ENCODE measurements at regions not wholly inside any gene's neighbourhood (a gene's known extent, or its start where the extent isn't known, plus 50 kb on each side); places are given as distances from the start of the nearest gene placed in this dataset.
"Not testable (repeated sequence)": the region's sequence is repeated elsewhere in the genome, so short reads cannot be mapped to it uniquely, and the experiment has no call there.

DNA sequence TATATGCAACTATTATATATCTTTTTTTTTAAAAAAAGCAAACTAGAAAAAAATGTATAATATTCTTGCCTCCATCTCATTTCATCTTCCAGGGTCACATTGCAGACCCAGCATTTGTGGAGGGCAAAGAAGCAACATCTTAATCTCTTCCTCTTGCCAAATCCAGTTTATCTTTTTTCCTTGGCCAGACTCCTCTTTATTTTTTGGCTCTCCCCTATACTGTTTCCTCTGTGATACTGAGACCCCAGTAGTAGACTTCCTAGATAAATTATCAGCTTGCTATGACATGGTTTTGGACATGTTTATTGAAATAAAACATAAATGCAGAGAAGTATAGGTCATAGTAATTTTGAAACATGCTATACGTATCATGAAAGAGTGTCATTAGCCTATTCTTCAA, 303.8 kb upstream of the DDHD1 start:
- DNase-seq: no peak

DNA sequence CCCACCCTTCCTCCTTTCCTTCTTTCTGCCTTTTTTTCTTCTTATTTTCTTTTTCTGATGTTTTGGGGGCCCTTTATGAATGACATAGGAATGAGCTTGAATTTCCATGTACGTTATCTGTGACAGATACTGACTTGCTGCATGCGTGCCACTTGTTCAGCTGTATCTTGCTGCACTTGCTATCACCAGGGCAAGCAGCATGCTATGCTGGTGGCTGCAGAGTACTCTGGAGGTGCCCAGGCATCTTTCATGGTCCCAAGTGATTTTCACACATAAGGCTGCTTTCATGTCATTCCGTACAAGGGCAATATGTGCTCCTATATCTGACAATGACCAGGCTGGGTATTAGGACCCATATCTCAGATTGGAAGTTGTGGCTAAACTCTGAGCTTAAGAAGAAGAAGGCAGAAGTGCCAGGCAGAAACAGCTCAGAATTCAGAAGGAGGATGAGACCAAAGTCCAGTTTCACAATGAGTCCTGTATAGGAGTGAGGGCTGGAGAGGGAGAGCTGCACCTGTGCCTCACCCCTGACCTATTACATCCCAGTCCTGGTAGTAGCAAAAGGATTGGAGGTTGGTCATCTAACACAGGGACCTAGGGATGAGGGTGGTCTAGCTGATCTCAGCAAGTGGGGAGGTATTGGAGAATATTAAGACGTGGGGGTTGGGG, 299.0 kb upstream of the DDHD1 start:
- DNase-seq: no peak

DNA sequence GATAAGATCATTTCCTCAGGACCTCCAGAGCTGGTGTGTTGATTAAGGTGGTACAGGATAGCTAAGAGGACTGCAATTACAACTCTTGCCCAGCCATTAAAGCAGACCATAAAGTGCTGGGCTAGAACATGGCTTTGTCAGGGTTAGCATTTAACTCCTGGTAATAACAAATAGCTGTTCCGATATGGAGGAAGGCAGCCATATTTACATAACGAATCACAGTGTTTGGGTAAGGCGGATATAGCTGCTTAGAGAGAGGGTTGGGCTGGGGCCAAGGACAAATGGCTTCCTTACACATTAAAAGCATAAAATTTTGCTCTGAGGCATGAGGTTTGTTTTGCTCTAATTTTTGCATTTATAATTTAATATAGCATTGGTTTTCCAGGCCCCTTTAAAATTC, 297.7 kb upstream of the DDHD1 start:
- DNase-seq: no peak

DNA sequence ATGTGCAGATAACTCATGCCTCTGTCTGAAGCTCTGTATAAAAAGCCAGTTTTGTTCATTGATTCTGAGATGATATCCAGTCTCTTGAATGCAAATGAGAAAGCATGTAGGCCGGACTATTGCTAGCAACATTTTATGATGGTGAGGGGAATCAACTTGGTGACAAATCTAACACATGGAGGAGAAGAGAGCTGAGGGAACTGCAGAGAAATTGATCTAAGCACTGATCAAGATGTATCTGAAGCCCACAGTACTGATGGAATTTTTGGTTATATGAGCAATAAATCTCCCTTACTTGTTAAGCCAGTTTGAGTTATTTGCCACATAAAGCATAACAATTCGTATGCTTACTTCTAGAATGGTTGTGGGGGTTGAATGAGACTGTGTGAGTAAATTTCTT, 295.6 kb upstream of the DDHD1 start:
- DNase-seq: no peak

DNA sequence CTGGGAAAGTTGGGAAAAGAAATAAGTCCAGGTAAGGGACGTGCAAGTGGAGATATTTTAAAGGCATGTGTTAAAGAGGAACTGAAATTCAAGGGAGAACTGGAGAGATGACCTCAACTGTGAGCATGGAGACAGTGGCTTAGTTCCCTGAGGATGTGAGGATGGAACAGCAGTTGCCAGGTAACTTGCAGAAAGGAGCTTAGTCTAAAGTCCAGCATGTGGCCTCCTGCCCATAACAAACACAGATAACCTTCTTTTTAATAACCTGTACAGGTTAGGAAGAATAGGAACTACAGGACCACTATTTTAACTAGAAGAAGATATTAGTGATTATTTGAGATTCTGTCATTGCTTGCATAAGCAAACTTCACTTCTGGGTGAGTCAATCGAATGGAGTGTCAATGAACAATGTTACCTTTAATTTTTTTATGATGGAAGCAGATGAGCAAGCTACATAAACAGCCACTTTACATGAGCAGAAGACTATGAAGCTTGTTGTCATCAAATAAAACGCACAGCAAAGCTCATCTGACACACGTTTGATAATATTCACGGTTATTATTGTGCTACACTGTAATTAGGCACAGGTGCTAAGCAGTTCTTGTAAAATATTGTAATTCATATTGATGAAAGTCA, 291.7 kb upstream of the DDHD1 start:
- DNase-seq: no peak

DNA sequence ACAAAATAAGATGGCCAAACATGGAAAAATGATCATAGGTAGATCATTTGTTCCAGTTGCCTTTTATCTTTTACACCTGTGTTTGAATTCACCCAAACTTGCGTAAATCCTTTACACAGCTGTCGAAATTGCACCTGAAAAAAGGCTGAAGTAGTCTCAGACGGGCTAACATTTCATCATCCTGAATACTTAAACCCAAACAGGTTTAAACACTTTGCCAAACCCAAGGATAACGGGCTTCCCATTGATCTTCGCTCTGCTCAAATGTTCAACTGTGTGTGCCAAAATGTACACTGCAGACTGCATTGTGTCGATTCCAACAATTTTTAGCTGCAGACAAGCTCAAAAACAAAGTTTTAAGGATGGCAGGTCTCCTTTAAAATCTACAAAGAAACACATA, 288.7 kb upstream of the DDHD1 start:
- no peak for DNase-seq

DNA sequence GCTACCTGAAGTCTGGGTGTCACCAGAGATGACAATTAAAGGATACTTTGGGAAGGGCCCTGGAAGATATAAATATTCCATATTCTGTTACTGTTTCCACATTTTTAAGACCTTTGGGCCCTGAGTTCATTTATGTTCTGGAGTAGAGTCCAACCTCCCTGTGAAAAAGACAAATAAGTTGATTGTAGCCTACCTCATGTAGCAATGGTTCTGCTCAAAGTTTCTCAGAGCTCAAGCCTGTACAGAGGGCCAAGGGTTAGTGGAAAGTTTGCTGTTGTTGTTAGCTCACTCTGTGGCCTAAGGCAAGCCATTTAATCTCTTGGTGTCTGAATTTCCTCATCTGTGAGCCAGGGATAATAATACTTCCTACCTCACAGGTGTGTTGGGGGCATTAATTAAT, 284.7 kb upstream of the DDHD1 start:
- no peak for DNase-seq

DNA sequence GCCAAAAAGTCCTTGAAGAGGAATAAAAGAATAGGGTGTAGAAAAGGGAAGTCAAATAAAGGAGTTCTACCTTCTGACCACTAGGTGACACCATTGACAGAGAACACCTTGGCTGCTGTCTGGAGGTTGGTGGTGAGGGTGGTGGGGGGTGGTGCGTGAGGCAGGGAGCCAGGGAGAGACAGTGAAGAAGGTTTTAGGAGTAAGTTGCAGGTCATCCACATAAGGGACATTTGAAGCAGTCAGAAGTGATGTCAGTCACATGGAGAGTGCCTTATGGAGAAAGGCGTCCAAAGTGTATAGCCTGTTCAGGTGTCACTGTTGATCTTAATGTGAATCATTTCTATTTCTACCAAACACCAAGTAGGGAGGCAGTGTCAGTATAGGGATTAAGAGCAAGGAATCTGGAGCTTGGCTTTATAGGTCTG, 279.3 kb upstream of the DDHD1 start:
- DNase-seq: peak; percentile 9

DNA sequence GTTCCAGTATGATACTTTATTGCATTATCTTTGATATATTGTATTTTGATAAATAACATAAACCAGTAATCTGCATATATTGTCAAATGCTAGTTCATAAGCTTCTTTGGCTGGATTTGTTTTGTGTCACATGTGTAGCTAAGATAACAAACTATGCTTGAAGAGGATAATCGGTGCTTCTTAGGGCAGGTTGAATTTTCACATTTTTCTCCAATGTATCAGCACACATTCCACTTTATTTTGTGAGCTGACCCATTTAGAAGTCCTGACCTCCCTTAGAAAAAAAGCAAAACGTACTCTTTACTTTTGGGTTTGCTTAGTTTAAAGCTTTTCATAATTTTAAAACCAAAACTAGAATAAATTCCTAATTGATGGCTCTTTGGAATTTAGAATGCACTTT, 277.7 kb upstream of the DDHD1 start:
- no peak for DNase-seq

DNA sequence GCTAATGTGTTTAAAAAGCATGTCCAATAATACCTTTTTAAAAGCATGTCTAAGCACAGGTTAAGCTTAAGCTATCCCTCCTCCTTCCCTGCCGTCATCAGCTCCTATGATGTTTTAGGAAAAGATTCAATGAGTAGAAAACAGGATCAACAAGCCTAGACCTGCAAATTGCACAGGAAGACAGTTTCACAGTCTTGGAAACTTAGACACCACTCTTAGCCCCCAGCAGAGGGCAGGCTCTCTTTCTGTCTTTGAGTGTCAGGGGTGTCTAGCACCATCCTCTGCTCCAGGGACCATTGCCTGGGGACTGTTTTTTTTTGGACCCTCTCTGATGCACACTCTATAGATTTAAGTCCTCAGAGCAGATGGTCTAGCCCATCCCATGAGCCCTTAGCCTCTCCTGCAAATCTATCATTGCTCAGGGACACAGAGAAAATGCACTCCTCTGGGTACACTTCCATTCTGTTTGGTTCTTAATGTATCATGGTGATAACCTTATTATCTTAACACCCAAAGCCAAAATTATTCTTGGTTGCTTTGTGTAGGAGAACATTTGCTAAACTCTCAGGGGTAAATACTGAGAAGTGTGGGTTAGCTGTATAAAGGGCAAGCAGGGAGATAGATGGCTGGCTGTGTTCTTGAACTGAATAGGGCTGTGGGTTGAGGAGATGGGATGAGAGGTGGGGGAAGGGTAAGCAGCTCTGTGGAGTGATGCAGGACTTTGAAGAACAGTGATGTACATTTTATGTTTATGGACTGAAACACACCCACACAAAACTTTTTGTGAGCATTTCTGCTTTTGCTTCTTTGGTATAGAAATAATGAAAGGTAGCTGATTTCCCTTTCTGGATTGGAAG, 259.9 kb upstream of the DDHD1 start:
- no peak for DNase-seq

DNA sequence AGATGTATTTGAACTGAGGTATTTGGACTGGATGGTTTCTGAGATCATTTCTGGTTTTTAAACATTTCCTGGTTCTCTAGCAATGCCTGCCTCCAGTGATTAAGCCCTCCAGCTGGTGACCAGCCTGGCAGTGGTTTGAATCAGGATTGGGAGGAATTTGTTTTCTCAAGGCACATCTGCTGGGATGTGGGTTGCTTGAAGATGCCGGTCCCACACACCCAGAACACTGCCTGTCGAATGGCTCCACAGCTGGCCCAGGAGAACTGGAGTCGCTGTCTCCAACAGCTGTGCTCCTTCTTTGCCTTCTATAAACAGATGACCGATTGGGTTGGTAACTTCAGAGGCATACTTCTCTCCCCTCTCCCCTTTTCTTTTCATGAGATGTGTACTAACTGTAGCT, 258.0 kb upstream of the DDHD1 start:
- no peak for DNase-seq

DNA sequence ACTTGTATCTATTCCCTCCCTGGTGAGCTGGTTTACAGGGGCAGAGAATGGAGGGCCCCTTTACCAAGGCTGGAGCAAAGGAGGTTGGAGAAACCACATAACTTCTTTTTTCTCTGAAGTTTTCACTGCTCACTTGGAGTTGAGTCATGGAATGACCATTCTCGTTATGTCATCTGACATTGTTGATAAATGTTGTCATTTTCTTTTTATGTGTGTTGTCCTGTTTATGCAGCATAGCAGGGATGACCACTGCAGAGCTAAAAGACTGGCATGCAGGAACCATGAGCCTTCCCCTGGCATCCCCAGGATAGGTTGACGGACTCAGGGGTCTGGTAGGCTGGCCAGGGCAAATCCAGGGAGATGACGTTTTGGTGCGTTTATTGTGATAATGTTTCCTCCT, 256.8 kb upstream of the DDHD1 start:
- DNase-seq: no peak

DNA sequence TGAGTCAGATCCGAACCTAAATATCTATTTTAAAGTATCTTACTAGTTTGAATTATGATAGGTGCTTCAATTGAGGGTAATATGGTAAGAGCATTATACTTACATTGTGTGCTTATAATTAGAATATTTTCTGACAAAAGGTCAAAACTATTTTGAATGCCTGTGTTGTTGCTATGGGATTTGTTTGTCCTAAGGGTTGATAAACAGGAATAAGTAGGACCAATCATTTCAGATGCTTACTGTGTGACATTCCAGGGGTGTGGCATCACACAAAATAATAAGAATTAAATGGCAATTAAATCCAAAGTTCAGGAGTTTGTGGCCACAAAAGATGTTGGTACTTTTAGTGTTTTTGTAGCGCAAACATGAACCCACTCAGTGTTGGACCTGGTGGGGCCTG, 256.2 kb upstream of the DDHD1 start:
- no peak for DNase-seq

DNA sequence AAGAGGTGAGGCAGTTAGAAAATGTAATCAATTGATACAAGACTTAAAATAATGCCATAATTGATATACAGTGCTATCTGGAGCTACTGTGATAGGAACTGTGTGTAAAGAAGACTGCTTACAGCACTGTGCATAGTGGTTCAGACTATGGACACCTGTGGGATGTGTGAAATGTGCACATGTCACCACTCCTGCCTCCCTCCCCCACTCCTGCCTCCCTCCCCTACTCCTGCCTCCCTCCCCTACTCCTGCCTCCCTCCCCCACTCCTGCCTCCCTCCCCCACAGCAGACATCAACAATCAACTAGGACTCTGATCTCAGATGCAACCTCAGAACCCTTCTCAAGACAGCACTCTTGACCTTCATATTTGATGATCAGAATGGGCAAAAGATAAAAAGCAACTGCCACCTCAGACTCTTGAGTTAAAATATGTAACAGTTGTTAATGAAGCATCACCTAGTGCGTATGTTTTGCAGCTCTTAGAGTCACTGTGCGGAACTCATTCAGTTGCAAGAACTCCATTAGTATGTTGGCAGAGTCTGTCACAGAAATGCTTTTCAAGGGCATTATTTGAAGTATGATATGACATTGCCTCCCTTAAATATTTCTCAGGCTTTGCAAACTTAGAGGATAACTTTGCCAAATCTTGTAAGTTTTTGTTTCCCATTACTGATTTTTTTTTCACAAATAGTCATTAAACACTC, 255.2 kb upstream of the DDHD1 start:
- no peak for DNase-seq

DNA sequence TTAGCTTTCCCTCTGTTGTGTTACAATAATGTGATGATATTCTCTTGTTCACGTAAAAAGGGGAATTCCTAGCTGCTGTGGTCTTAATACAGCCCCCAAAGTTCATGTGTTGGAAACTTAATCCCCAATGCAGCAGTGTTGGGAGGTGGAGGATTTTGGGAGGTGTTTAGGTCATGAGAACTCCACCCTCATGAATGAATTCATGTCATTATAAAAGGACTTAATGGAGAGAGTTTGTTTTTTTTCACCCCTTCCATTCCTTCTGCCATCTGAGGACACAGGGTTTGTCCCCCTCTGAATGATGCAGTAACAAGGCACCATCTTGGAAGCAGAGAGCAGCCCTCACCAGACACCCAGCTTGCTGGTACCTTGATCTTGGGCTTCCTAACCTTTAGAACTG, 253.4 kb upstream of the DDHD1 start:
- no peak for DNase-seq

DNA sequence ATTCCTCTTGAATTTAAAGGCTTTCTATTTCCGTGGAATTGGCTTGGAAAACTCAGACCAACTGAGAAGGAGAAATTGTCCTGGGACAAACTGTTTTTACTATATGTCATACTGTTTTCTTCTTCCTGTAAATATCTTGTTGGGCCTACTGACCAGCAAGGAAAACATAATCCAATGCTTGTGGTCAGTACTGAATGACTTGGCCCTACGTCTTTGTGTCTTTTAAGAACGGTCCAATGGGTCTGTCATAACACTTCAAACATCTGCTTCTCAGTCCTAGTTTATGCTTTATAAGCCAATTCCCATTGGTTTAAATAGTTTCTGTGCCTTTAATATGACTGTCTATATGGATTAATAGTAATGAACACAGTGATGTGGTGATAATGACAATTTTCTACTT, 248.5 kb upstream of the DDHD1 start:
- no peak for DNase-seq

DNA sequence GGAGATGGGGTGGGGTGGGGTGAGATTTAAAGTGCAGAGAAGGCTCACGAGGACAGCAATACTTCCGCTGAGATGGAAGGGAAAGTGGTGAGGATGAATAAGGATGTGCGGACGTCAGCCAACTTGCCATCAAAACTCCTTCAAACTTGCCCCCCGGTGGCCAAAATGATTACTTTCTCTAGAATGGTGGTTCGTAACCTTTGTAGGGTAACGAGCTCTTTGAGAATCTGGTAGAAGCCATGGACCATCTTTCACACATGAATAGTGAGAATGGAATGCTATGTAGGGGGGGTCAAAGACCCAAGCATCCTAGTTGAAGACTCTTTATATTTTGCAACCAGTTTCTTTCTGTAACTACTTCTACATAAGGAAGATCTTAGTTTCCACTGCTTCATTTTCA, 245.9 kb upstream of the DDHD1 start:
- DNase-seq: no peak

DNA sequence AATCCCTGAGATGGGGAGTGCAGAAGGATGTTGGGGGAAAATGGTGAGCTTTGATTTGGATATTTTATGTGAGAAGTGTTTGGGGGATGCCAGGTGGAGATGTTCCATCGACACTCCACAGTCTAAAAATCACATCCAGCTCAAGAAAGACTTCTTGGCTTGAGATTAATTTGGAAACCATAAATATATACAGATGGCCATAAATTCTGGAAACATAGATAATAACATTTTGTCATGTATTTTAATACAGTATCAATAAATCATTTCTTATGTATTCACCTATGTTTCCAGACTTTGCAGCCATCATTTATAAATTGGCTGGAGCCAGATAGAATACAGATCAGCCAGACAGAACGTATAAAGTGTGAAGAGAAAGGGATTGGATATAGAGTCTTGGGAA, 245.5 kb upstream of the DDHD1 start:
- no peak for DNase-seq

DNA sequence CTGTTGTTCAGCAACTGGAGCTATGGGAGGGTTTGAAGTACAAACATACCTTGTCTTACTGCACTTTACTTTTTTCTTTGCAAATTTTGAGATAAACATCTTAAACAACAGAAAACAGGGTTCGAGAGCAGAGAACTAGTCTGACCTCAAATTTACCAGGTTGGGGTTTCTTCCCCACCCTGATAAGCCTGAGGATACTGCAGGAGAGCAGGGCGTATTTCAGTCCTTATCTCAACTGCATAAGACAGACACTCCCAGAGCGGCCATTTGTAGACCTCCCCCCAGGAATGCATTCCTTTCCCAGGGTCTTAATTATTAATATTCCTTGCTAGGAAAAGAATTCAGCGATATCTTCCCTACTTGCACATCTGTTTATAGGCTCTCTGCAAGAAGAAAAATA, 242.1 kb upstream of the DDHD1 start:
- not testable (repeated sequence) for DNase-seq

DNA sequence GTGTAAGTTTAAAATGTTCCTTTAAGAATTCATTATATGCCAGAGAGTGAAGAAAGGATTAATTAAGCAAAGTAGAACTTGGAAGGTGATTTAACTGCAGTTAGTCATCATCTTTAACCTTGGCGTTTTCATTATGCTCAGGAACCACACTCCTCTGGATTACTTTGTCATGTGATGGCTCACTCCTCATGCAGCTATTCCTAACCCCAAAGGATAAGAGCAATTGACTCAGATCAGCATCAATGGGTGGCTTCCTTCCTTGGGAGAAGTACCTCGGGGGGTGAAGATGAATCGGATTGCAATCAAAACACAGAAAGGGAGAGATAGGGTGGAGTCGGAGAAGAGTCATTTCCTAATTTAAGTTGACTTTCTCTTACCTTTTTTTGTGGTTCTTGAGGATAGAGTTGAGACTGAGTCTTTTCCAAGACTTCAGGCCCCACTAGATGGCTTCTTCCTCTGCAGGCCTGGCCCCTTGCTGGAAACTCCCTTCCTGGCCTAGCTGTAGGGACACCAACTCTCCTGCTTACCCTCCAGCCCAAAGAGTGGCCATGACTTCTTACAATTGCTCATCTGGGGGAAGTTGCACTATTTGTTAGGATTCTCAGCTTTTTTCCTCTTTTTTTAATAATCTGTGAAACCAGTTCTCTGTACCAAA, 238.6 kb upstream of the DDHD1 start:
- no peak for DNase-seq

DNA sequence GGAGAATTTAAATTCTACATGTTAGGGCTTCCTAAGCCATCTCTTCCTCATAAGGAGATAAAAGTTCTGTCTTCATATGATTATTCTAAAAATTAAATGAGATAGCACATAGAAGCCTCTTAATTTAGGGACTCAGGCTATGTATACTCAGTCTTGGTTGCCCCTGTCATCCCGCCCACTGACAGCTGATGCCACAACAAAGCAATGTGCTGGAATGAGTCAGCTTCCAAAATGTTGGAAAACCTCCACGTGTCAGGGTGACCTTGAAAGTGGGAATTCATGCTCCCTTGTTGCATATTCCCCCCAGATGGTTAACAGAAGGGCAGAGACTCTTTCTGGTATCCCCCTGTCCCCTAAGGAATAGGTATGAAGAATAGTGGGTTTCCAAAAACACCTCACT, 238.0 kb upstream of the DDHD1 start:
- DNase-seq: no peak

DNA sequence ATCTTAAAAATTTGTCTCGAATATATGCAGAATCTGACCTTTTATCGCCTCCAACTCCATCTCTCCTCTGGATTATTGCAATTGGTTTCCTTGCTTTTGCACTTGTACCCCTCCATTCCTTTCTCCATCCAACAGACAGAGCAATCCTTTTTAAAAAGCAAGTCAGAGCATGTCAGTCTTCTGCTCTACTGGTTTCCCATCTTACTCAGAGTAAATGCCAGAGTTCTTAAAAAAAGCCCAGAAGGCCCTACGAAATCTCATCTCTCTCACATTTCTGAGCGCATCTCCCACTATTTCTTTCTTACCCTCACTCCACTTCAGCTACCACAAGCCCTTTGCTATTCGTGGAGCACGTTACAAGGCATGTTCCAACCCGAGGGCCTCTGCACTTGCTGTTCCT, 236.9 kb upstream of the DDHD1 start:
- DNase-seq: no peak

DNA sequence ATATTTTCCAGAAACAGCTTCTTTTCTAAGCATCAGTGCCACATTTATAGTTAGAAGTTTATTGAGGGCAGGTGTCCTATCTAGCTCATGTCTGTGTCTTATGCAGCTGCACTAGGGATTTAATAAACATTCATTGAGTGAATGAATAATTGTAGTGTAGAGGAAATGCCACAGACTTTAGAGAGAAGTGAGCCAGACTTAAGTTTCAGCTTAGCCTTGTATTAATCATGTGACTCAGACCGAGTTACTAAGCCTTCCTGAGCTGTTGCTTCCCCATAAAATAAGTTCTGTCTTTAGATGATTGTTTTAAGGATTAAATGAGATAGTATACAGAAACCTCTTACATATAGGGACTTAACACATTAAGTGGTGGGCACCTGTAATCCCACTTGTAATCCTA, 236.1 kb upstream of the DDHD1 start:
- DNase-seq: no peak
